SK-N-SH treated with all-trans-retinoic acid at 6 μM for 48 hours (cell line): ENCODE measurements at regions not wholly inside any gene's neighbourhood (a gene's known extent, or its start where the extent isn't known, plus 50 kb on each side); places are given as distances from the start of the nearest gene placed in this dataset.

Source experiments
- ATAC-seq: fragments of 200-7000 bp; cut with Tn5 transposase; 3 replicates; pipeline ENCODE4 v1.9.1; 2020; ENCODE audit warnings: mild to moderate bottlenecking, moderate library complexity
- ARNTL ChIP-seq: fragments of 450-650 bp; formaldehyde crosslinking; IDR thresholded peaks from 2 replicates; pipeline ENCODE4 v1.5.0; 2020; ENCODE audit warnings: low read depth, mild to moderate bottlenecking, moderate library complexity, borderline replicate concordance
- BACH2 ChIP-seq: fragments of 250-450 bp; sonication (Bioruptor Pico); IDR thresholded peaks from 2 replicates; pipeline ENCODE4 v1.9.0; 2021; ENCODE audit warnings: mild to moderate bottlenecking, borderline replicate concordance
- CREB5 ChIP-seq: fragments of 250-450 bp; sonication (Bioruptor Pico); IDR thresholded peaks from 2 replicates; pipeline ENCODE4 v1.5.1; 2020; ENCODE audit warnings: low read depth, mild to moderate bottlenecking, moderate library complexity
- CSDC2 ChIP-seq: fragments of 250-450 bp; sonication (Bioruptor Pico); IDR thresholded peaks from 2 replicates; pipeline ENCODE4 v1.5.0; 2020; ENCODE audit warnings: mild to moderate bottlenecking, moderate library complexity
- CSRNP3 ChIP-seq: fragments of 250-450 bp; sonication (Bioruptor Pico); IDR thresholded peaks from 2 replicates; pipeline ENCODE4 v1.5.1; 2021; ENCODE audit warnings: mild to moderate bottlenecking, moderate library complexity
- ESRRG ChIP-seq: fragments of 250-450 bp; sonication (Bioruptor Pico); IDR thresholded peaks from 2 replicates; pipeline ENCODE4 v1.6.1; 2021; ENCODE audit warnings: mild to moderate bottlenecking
- GLIS3 ChIP-seq: fragments of 250-450 bp; sonication (Bioruptor Pico); IDR thresholded peaks from 2 replicates; pipeline ENCODE4 v1.5.0; 2020; ENCODE audit warnings: mild to moderate bottlenecking, moderate library complexity
- ISL1 ChIP-seq: fragments of 250-450 bp; sonication (Bioruptor Pico); IDR thresholded peaks from 2 replicates; pipeline ENCODE4 v2.1.2; 2022; ENCODE audit warnings: mild to moderate bottlenecking, moderate library complexity
- OSR1 ChIP-seq: fragments of 250-450 bp; sonication (Bioruptor Pico); IDR thresholded peaks from 2 replicates; pipeline ENCODE4 v1.8.0; 2022; ENCODE audit warnings: moderate library complexity, mild to moderate bottlenecking, inconsistent platforms
- PATZ1 ChIP-seq: fragments of 250-450 bp; sonication (Bioruptor Pico); IDR thresholded peaks from 2 replicates; pipeline ENCODE4 v1.8.0; 2020; ENCODE audit warnings: mild to moderate bottlenecking, moderate library complexity, borderline replicate concordance
- POU6F1 ChIP-seq: fragments of 250-450 bp; sonication (Bioruptor Pico); IDR thresholded peaks from 2 replicates; pipeline ENCODE4 v1.8.0; 2021; ENCODE audit warnings: low read depth, mild to moderate bottlenecking, moderate library complexity, borderline replicate concordance
- PPARA ChIP-seq: fragments of 250-450 bp; sonication (Bioruptor Pico); IDR thresholded peaks from 2 replicates; pipeline ENCODE4 v1.5.0; 2020; ENCODE audit warnings: mild to moderate bottlenecking, borderline replicate concordance
- RARB ChIP-seq: fragments of 250-450 bp; sonication (Bioruptor Pico); IDR thresholded peaks from 2 replicates; pipeline ENCODE4 v1.8.0; 2021; ENCODE audit warnings: mild to moderate bottlenecking, moderate library complexity
- SNAI2 ChIP-seq: fragments of 250-450 bp; sonication (Bioruptor Pico); IDR thresholded peaks from 2 replicates; pipeline ENCODE4 v1.5.0; 2020; ENCODE audit warnings: mild to moderate bottlenecking, moderate library complexity
- TCF4 ChIP-seq: fragments of 250-450 bp; sonication (Bioruptor Pico); IDR thresholded peaks from 2 replicates; pipeline ENCODE4 v1.8.0; 2021; ENCODE audit warnings: mild to moderate bottlenecking, moderate library complexity, borderline replicate concordance
- TSHZ2 ChIP-seq: fragments of 250-450 bp; sonication (Bioruptor Pico); IDR thresholded peaks from 2 replicates; pipeline ENCODE4 v1.5.0; 2020; ENCODE audit warnings: mild to moderate bottlenecking, moderate library complexity
- ZC3H10 ChIP-seq: fragments of 250-450 bp; sonication (Bioruptor Pico); IDR thresholded peaks from 2 replicates; pipeline ENCODE4 v1.5.1; 2021; ENCODE audit warnings: mild to moderate bottlenecking, moderate library complexity
- ZFP3 ChIP-seq: fragments of 250-450 bp; sonication (Bioruptor Pico); IDR thresholded peaks from 2 replicates; pipeline ENCODE4 v1.5.0; 2020; ENCODE audit warnings: mild to moderate bottlenecking, moderate library complexity
- ZFP30 ChIP-seq: fragments of 450-650 bp; formaldehyde crosslinking; IDR thresholded peaks from 2 replicates; pipeline ENCODE4 v1.5.0; 2022; ENCODE audit warnings: mild to moderate bottlenecking, moderate library complexity
- ZNF565 ChIP-seq: fragments of 450-650 bp; formaldehyde crosslinking; conservative IDR thresholded peaks from 2 replicates; pipeline ENCODE4 v1.5.0; 2020; ENCODE audit warnings: low read depth, mild to moderate bottlenecking, moderate library complexity
- ZNF70 ChIP-seq: fragments of 450-650 bp; formaldehyde crosslinking; IDR thresholded peaks from 2 replicates; pipeline ENCODE4 v1.5.0; 2020; ENCODE audit warnings: mild to moderate bottlenecking, moderate library complexity
- ZNF8 ChIP-seq: fragments of 450-650 bp; formaldehyde crosslinking; IDR thresholded peaks from 2 replicates; pipeline ENCODE4 v1.5.0; 2020; ENCODE audit warnings: mild to moderate bottlenecking, moderate library complexity

- TF ChIP-seq TCF4 (CRISPR knock-in tag) (no peak), CSRNP3 (CRISPR knock-in tag) (no peak), ZC3H10 (CRISPR knock-in tag) (no peak), PPARA (CRISPR knock-in tag) (no peak)
- no peak for ATAC-seq
Observed at GRCh38 chr21:41681348-41681801, 85.5 kb downstream of the RIPK4 start.

GRCh38 chr21:41680444-41681347 is 86.2 kb downstream of the RIPK4 start:
- TF ChIP-seq ZNF565 (CRISPR knock-in tag) (no peak), ARNTL (CRISPR knock-in tag) (no peak), PPARA (CRISPR knock-in tag) (no peak), PATZ1 (CRISPR knock-in tag) (no peak), BACH2 (CRISPR knock-in tag) (no peak), ZC3H10 (CRISPR knock-in tag) (no peak), CSDC2 (no peak), ZFP3 (CRISPR knock-in tag) (no peak), OSR1 (no peak), SNAI2 (no peak), ISL1 (CRISPR knock-in tag) (no peak), ESRRG (no peak)
- no peak for ATAC-seq

- peak; percentile 98 for ATAC-seq
- TF ChIP-seq ZNF70 (CRISPR knock-in tag): no peak
- TF ChIP-seq PATZ1 (CRISPR knock-in tag): no peak
- TF ChIP-seq BACH2 (CRISPR knock-in tag): no peak
- no peak for TF ChIP-seq ARNTL (CRISPR knock-in tag)
- TF ChIP-seq ZC3H10 (CRISPR knock-in tag): no peak
- no peak for TF ChIP-seq CSRNP3 (CRISPR knock-in tag)
- no peak for TF ChIP-seq ZFP30 (CRISPR knock-in tag)
- no peak for TF ChIP-seq ZFP3 (CRISPR knock-in tag)
- no peak for TF ChIP-seq OSR1
- no peak for TF ChIP-seq GLIS3 (CRISPR knock-in tag)
- no peak for TF ChIP-seq TCF4 (CRISPR knock-in tag)
- no peak for TF ChIP-seq TSHZ2 (CRISPR knock-in tag)
- TF ChIP-seq POU6F1 (CRISPR knock-in tag): no peak
- TF ChIP-seq ZNF8: no peak
- TF ChIP-seq ZNF565 (CRISPR knock-in tag): no peak
- TF ChIP-seq ESRRG: no peak
- TF ChIP-seq CREB5 (CRISPR knock-in tag): no peak
- no peak for TF ChIP-seq RARB
- no peak for TF ChIP-seq ISL1 (CRISPR knock-in tag)
- TF ChIP-seq CSDC2: no peak
Observed at GRCh38 chr21:41678924-41679318, 87.9 kb downstream of the RIPK4 start.
